GM19467 (cell line): ENCODE measurements at regions not wholly inside any gene's neighbourhood (a gene's known extent, or its start where the extent isn't known, plus 50 kb on each side); places are given as distances from the start of the nearest gene placed in this dataset.
"Not testable (repeated sequence)": the region's sequence is repeated elsewhere in the genome, so short reads cannot be mapped to it uniquely, and the experiment has no call there.

Experiments used
- ATAC-seq: cut with Tn5 transposase; IDR thresholded peaks from one replicate; pipeline ENCODE4 v1.9.1; 2021; ENCODE audit warnings: mild to moderate bottlenecking, moderate library complexity; ENCODE audit not compliant: unreplicated experiment

DNA sequence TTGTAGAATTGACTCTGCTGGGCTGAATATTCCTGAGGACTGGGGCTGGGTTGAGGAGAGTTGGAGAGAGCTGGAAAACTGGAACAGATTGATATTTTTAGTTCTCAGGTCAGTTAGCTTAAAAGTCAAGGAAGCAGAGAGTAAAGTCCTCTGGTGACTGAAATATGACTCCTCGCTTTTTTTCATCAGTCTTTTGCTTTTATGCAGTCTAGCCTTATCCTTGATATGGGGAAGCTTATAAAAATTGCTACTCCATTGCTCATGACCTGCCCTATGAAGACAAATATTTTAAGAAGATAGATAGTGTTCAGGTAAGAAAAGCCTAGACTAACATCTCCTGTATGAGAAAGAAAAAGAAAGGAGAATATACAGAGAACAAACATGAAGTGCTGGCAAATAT, 152.7 kb downstream of the C4orf33 start:
- no peak for ATAC-seq

DNA sequence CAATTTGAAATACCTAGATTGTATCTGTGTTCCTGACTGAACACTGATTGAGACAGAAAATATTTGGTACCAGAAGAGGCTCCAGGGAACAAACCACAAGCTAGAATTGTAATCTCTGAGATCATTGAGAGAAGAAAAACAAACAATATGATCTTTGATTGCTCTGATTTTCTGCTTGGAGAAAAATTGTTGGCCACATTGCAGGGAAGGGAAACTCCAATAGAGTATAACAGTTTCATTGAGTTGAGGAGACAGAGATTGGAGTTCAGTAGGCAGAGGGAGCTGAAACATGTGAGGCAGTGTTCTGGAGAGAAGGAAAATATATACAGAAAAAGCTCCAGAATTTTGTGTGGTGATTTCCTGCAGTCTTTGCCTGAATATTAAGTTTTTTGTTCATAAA, 158.2 kb downstream of the C4orf33 start:
- no peak for ATAC-seq

DNA sequence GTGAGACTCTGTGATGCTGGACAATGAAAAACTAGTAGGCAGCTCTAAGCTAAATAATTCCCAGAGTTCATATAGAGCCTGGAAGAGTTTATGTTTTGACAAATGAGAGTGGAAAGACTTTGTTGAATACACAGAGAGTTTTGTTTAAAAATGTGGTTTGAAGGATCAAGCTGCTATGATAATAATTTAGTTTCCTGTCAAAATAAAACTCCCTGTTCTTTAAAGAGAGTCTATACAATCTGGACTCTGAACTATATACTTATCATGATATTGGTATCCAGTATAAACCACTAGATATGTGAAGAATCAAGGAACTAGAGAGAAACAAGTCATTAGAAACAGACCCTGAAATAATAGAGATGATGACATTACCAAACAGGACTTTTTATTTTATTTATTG, 158.6 kb downstream of the C4orf33 start:
- no peak for ATAC-seq

DNA sequence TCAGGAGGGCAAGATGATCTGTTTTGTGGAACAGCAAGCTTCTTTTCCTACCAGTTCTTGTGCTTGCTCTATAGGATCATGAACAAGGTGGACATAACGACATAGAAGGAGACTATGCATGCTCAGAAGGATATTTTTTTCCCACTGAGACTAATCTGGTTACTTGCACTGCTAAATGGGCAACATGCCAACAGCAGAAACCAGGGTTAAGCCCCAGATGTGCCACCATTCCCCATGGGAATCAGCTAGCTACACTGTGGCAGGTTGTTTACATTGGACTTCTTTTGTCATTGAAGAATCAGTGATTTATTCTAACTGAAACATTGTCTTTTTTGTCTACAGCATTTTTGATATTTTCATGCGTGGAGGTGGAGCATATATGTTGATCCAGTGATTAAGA, 165.6 kb downstream of the C4orf33 start:
- ATAC-seq = no peak

DNA sequence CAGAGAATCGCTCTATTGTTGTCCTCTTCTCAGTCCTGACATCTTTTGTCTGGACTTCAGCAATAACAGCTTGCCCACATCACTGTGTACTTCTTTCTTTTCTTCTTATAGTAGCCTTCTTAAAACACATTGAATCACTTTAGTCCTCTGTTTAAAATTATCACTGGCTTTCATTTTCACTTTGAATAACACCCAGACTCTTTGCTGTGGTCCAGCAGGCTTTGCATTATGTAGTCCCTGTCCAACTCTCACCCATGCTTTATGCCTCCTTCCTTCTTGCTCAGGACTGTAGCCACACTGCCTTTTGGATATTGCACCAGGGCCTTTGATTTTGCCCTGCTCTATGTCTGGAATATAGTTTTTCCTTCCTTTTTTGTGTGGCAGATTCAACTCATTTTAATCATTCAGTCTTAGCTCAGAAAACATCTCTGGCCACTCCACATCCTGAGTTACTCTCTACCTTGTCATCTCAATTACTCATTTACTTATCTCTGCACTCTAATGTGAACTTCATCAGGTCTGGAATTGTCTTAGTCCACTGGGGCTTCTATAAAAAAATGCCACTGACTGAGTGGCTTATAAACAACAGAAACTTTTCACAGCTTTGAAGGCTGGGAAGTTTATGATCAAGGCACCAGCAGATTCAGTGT, 168.2 kb downstream of the C4orf33 start:
- peak; percentile 96 for ATAC-seq

DNA sequence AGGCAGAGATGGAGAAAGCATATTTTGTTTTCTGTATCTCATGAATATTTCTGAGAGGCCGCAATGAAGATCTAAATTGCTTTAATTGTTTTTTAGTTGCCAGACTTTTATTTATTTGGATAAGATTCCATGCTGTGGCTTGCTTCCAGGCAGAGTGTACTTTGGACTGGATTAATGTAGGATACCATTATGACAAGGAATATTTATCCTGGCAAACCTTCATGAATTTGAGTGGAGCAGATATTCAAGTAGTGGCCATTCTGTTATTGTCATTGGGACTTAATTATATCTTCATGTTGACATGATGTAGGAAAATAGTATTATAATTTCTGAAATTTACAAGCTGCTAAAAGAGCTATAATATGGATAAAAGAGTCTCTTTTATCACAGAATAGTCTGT, 182.9 kb downstream of the C4orf33 start:
- no peak for ATAC-seq

DNA sequence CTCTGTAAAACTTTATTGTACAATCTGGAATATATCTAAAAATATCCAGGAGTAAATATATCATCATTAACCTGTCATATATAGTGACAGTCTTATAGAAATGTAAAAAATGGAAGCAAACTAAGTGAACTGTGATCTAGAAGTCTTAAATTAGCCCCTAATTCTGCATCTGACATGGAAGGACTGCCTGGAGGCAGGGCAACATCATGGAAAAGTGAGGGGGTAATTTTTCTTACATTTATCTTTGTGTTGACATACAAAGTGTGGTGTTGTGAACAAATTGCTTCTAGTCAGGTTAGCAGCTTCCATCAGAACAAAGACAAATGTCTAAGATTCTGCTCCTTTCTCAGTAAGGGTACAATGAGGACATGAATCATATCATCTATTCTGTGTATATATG, 186.3 kb downstream of the C4orf33 start:
- ATAC-seq = no peak

DNA sequence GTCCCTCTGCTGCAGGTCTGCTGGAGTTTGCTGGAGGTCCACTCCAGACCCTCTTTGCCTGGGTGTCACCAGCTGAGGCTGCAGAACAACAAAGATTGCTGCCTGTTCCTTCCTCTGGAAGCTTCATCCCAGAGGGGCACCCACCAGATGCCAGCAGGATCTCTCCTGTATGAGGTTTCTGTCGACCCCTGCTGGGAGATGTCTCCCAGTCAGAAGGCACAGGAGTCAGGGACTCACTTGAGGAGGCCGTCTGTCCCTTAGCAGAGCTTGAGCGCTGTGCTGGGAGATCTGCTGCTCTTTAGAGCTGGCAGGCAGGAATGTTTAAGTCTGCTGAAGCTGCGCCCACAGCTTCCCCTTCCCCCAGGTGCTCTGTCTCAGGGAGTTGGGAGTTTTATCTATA, 196.2 kb downstream of the C4orf33 start:
- not testable (repeated sequence) for ATAC-seq

DNA sequence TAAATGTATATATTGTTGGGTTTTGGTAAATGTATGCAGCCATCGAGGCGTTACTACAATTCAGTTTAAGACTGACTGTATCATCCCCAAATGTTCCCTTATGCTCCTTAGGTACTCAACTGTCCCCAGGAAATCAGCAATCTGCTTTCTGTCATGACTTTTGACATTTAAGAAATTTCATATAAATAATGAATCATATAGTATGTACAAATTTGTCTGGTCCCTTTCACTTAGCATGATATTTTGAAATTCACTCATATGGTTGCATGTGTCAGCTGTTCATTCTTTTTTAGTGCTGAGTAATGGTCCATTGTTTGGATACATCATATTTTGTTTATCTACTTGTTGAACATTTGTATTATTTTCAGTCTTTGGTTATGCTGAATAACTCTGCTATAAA, 218.8 kb downstream of the C4orf33 start:
- ATAC-seq = no peak

DNA sequence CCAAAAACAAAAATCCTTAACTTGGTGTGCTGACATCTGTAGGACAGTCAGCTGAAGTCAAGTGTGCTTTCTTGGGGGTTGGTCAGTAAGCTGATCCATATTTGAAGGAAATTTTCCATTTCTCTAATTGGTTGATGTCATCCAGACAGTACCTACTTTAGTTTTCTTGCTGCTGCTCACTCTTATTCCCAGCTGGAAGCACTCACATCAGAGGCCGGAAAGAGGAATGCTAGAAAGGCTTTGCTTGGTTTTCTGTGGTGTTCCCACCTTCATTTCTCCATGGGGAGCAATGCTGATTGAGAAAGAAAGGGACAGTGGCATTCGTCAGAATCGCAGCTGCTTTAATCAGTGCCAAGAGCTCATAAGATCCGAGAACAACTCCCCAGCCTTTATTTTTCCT, 227.0 kb downstream of the C4orf33 start:
- ATAC-seq = no peak

DNA sequence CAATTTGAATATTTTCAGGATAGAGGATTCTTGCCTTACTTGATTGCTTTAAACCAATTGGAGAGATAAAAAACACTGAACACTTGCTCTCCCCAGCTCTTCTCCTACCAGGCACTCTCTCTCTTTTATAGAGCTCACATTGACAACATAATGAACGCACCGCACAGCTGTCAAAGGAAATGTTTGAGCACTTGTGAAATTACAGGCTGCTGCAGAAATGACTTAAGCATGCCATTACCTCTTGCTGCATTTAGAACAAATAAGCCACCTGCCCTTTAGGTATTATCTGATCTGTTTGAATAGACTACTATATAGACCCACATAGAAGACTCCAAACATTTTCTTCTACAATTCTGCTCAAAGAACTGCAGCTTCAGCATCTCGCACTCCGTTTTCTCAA, 227.7 kb downstream of the C4orf33 start:
- no peak for ATAC-seq

DNA sequence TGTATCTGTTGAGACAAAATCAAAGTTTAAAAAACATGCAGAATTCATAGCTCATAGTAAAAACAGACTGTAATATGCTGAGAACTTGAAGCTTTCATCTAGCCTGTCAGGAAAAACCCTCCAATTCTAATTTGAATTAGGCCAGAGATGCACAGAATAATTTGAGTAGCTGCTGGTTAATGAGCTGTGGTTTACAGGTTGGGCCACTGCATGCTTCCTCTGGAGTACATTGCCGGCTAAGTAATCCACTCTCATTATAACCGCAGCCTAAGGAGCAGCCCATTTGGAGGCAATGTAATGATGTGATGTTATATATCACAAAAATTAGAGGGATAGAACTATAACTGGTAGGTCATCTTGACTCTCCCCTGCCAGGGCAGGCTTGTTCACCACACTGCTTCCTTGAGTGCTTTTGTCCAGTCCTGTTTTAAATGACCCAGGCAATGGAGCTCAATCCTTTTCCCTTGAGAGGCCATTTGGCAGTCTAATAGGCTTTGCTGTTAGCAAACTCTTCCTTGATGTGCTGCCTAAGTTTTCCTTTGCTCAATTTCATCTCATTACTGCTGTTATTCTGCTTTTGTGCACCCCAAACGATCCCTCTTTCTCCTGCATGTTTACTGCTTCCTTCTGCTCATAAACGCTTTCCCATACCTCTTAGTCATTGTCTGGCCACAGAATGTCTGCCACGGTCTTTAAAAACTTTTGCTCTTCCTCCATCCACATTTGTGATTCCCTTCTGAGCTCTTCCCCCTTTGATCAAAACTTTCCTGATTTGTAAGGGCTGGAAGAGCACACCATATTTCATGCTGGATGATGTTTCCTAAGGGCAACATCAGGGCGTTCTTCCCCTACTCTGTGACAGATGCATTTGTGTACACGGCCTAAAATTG, 230.9 kb downstream of the C4orf33 start:
- ATAC-seq = no peak

DNA sequence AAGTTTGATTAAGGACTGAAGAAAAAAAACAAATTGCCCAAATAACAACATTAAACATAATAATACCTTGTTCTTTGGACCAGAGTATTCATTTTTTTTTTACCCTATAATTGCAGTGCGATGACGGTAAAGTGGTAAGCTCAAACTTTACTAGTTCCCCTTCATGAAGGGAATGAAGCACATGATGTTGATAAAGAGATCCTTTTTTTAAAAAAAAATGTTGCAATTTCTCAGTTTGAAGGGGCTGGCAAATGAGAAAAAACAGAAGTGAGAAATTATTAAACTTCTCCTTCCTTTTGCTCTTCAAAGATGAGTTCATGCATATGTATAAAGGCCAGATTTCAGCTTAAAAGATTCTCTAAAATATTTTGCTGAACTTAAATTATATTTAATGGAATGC, 231.7 kb downstream of the C4orf33 start:
- ATAC-seq = no peak

DNA sequence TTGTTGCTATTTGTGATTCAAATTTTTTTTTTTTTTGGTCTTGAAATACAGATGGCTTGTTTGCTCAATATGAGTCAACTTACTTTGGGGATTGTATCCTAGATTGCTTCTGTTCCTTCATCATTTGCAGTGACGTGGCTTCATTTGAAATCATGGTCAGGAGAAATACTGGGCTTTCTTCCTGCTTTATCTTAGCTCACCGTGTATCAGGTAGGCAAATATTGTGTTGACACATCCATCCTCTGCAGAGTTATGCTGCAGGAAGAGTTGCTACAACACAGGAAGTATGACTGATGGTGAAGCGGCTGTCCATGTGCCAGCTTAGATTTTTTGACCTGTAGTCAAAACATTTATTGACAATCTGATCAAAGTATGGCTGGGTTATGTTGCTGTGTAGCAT, 232.2 kb downstream of the C4orf33 start:
- ATAC-seq = no peak

DNA sequence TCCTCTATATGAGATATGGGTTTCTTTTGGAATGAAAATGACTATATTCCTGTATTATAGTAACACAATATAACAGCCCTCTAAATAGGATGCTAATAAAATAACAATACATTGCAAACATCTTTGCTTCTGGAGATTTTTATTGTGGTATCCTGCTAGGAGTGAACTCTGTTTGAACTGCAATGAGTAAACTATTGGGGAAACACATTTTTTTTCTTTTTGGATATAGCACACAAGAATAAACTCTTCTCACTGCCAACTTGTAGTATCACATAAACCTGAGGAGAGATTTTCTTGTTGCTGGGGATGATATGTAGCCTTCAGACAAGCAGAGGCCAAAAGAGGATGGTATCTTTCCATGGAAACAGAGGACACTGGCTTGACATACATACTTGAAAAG, 238.2 kb downstream of the C4orf33 start:
- ATAC-seq = no peak

DNA sequence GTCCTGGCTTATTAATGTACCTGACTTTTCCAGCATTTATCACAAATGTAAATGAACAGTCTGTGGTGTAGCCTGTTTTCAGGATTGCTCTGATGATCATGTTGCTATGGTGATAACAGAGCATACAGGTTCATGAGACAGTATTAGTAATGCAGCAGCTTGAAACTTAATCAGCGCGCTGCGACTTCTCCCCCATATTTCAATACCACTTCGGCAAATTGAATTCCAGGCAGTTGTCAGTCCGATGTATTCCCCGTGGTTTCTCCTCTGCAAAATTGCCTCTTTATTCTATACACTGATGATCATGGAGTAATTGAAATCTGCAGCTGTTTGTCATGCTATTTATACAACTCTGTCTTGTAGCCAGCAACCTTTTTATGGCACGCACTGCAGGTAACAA, 239.3 kb downstream of the C4orf33 start:
- ATAC-seq = no peak

DNA sequence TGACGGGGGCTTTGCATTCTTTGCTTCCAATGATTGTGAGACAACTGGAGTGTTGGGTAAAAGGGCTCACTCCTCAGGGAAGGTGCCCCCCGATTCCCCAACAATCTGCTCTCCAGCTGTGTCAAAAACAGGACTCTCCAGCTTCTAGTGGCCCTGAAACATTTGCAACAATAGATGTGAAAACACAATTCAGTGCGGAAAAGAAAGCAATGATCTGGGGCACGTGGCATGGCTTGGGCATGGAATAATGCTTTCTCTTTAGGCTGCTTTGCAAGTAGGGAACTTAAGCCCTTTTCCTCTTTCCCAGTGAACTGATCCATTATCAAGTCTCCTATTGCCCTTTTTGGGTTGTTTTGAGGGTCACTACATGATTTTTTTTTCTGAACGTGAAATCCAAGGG, 239.9 kb downstream of the C4orf33 start:
- ATAC-seq = no peak

DNA sequence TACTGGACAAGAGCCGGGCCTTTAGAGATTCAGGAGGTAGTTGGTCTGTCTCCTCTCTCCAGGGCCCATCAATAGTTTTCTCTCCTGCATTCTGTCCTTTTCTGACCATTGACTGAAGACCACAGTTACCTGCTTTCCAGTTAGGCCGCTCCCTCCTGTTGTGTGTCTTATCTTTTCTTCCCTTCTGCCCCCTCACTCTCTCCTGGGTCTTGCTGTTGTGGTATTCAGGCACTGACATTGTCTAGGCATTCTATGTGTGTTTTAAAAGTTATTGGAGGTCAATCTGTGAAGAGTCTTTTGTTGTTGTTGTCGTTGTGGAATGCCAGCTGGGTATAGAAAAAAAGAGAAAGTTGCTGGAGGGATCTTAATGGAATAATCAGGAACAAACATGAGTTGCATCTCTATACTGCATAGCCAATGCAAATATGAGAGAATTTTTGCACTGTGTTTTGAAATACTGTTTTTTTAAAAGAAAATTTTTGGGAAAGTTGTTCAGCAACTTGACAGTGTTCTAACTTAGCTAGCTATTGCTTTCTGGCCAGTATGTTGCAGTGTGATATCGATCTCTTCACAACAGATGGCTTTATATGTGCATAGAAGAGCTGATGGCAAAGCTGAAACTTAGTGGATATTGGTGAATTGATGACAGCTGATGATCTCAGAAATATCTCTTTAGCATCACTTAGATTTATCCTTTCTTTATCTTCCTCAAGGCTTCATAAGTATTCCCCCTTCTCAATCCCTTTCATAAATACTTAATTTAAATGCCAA, 240.7 kb downstream of the C4orf33 start:
- ATAC-seq = no peak

DNA sequence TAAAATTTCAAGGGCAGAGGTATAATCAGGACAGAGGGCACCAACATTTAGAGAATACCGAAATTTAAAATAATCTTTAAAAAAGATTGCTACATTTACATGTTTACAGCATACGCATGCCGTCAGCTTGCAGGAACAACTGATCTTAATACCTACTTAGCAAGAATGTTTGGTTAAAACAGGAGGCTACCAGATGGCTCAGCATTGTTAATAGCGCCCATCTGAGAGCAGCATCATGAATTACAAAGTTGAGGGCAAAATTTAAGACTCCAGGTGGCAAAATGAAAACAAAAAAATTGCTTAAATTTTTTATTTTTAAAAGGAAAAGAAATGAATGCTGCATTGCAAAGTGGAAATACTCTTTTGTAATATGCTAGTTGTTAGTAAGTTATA, 241.3 kb downstream of the C4orf33 start:
- ATAC-seq = no peak

DNA sequence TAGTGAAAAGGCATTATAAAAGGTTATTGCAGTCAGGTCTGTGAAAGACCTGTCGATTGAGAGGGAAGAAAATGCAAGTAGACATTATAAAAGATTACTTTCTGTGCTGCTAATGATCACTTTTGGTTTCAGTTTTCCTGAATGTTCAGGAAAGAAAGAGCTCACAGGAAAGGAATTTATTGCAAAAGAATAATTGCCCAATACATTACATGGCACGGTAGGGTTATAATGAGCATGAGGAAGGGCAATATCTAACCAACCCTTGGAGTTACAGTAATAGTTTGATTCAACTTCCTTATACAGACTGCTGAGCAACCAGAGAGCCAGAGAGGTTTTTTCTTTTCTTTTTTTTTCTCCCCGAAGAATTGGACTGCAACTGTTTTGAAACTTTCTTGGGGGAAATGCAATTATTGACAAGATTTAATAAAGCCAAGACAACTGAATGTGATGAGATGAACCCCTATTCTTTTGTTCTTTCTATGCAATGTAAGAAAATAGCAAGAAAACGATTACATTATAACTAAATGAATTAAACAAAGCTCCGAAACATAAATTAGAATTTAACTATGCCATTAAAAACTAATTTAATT, 247.0 kb downstream of the C4orf33 start:
- ATAC-seq = no peak

DNA sequence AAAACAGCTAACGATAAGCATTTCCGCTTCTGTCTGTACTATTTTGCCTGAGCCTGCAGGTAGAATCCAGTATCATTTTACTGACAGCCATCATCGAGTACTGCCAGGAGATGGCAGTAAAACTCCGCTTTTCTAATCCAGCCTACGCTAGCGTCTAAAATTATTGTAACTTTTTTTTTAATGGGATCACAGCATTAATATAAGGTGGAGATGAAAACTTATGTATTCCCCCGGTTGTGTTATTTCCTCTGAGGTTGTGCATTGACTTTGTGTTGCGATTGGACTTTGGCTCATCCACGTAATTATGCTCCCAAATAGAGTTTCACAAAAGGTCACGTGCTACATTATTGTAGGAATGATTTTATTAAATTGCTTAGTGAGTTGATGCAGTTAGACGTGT, 248.1 kb downstream of the C4orf33 start:
- no peak for ATAC-seq
